GM21576 (cell line): ENCODE measurements at regions not wholly inside any gene's neighbourhood (a gene's known extent, or its start where the extent isn't known, plus 50 kb on each side); places are given as distances from the start of the nearest gene placed in this dataset.

ENCODE experiments used
- ATAC-seq: cut with Tn5 transposase; IDR thresholded peaks from one replicate; pipeline ENCODE4 v1.9.1; 2021; ENCODE audit warnings: mild to moderate bottlenecking, moderate library complexity; ENCODE audit not compliant: unreplicated experiment

- no peak for ATAC-seq
Measured at GRCh38 chr12:93318720-93319522, 58.8 kb upstream of the NUDT4 start.

- ATAC-seq: no peak
Measured at GRCh38 chr12:93319523-93320050, 58.1 kb upstream of the NUDT4 start.

- peak; percentile 64 for ATAC-seq
Measured at GRCh38 chr12:93322784-93323183, 54.9 kb upstream of the NUDT4 start.

- no peak for ATAC-seq
Measured at GRCh38 chr12:93323625-93324329, 53.9 kb upstream of the NUDT4 start.

- no peak for ATAC-seq
Measured at GRCh38 chr12:93325855-93326254, 51.9 kb upstream of the NUDT4 start.
